GM19023 (cell line): ENCODE measurements at regions not wholly inside any gene's neighbourhood (a gene's known extent, or its start where the extent isn't known, plus 50 kb on each side); places are given as distances from the start of the nearest gene placed in this dataset.
A peak's percentile ranks its signal among the peaks of the same experiment; 100 is the strongest.

ENCODE experiments used
- ATAC-seq: cut with Tn5 transposase; IDR thresholded peaks from one replicate; pipeline ENCODE4 v1.9.1; 2021; ENCODE audit warnings: mild to moderate bottlenecking, moderate library complexity; ENCODE audit not compliant: unreplicated experiment

DNA sequence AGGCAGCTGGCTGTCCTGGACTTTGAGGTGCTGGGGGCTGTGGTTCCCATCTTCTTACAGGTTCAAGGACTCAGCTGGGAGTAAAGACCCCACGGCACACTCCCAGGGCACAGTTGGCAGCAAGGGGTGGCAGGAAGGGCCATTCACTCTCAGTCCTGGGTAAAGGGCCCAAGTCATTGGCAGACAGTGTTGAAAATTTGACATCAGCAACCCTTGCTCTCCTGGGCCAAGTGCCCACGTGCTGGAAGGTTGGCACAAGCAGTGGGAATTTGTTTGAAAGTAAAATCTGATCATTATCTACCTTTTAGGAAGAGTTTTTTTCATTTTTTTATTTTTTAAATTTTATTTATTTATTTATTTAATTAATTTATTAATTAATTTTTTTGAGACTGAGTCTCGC is 241.6 kb upstream of the MKI67 start:
- no peak for ATAC-seq

DNA sequence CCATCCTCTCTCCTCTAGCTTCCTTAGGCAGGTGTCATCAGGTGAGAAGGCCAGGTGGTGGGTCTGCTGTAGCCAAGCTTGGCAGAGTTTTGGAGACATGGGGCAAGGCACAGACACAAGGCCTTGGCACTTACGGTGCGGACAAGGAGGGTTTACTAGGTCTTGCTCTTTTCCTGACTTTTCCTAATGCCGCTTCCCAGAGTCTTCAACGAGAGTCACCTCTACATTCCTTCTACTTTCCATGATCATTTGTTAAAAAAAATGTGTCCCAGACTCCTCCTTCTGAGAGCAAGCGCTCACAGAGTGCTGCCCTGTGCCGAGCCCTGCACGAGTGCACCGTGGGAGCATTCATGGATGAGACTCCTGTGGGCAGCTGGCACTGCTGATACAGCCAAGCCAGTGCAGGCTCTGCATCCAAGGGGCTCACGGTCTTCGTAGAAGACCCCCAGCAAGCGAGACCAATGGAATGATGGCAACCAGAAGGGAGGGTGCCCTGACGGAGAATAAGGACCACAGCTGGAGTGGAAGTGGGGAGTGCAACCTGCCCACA is 243.0 kb upstream of the MKI67 start:
- ATAC-seq, result no peak

DNA sequence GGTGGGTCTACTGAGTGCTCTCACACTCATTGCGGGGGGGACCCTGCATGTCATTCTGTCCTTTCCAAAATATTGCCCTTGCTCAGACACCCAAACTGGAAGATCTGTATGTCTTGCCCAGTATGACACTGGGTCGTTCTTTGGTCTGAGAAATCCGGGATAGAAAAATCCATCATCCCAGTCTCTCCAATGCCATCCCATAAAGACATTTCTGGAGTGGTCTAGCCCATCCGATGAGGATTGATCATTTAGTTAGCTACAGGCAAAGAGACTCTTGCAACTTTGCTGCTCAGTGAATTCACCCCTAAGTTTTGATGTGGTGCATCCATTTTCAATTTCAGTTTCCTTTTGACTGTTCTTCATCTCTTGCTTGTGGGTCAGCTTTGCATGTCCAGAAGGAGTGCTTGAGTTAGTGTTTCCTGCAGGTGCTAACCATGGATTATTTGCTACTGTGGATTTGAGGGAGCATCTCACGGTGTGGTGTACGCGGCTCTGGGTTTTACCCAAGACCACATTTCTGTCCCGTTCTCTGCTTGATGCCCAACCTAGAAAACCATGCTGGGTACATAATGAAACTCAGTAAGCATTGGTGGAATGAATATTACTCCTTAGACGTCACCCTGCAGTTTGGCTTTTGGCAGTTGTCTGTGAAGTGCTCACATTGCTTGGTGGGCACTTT is 247.0 kb upstream of the MKI67 start:
- peak; percentile 91 for ATAC-seq

DNA sequence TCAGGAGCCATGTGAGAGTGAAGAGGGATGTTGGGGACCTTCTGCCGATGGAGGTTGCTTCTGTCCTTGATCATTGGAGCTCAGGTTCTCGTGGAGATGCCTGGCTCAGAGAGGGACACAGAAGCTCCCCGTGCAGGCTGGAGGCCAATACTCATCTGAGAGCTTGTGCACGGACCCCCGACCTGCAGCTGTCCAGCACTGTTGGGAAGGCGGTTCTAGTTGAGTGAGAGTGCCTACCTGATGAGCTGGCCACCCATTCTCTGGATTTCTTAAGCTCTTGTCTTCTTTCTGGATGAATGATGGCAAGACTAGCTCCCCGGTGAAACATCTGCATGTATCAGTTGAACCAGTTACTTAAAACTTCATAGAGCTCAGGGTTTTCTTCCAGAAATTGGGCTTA is 247.6 kb upstream of the MKI67 start:
- no peak for ATAC-seq

DNA sequence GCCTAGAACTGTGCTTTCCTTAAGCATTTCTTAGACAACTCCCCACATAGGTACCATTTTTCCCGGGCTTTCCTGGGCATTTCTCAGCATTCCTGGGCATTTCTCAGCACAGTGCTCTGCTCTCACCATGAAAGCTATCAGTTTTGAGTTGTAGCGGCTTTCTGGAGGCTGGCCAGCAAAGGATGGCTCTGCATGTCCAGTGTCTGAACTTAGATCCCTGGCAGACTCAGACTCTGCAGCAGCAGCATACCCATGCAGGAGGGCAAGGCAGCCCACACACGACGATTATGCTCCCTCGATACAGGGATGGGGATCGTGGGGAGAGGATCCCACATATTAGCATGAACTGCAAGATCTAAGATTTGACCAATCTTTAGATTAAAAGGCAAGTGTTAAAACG is 248.9 kb upstream of the MKI67 start:
- no peak for ATAC-seq

DNA sequence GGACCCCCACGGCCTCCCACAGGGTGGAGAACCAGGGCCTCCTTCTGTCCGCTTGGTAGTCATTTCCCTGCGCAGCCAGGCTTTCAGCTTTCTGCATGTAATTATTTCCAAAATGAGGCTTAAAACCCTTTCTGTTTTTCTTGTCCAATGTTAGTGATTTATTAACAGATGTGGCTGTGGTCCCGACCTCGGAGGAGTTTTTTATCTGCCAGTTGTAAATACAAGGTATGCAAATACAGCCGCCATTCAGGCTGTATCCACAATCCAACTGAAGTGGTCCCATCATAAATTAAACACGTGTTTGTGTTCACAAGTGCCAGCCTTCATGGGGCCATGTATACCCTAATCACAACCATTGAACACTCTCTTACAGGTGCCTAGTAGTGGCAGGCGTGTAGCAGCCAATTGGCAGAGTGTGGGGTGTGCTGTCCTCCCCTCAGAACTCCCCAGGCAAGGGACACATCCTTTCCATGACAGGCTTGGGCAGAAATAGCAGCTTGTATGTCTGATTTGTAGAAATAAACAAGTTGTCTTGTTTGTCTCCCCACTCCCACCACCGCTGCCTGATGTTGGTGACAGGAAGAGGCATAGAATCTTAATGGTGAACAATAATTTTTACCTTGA is 251.3 kb upstream of the MKI67 start:
- no peak for ATAC-seq

DNA sequence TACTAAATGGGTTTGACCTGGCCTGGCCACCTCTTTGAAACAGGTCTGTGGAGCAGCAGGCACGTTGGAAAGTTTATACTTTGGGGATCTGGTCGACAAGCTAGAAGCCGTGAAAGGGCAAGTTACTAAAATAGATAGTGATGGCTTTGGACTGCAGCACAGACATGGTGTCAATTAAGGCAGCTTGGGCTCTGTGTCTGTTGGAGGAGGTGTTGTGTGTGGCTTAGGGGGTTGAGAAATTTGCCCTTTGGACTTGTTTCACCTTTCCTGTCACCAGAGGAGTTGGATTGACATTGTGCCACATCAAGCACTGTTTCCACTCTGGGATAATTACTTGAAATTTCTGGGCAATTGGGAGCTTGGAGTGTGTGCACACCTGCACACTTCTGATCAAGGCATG is 251.8 kb upstream of the MKI67 start:
- no peak for ATAC-seq

DNA sequence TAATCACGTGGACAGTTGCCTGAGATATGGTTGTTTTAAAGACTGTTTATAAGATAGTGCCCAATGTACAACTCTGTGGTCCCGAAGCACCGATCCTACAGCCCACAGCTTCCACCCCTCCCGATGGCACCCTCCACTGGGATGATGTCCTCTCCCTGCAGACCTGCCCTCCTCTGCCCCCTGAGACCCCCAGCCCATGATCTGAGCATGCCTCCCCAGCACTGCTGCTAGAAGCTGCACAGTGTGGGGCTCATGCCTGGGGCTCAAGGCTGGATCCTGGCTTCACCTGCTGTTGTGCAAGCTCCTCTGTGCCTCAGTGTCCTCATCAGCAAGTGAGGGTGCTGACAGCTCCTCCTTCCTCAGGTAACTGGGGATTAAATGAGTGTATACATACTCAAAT is 254.7 kb upstream of the MKI67 start:
- ATAC-seq, result no peak

DNA sequence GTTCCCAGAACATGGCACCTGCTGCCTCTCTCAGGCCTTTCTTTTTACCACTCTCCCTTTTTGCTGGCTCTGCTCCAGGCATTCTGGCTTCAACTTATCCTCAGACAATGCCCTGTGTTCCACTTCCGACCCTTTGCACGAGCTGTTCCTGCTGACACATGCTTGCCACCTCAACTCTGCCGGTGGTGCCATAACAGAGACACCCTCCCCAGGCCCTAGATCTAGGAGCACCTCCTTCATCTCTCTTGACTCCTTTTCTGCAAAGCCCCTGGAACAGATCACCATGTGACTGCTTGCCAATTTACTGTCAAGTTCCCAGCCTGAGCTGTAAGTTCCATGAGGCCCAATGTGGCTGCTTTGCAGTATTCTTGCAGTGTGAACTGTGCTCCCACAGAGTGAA is 256.0 kb upstream of the MKI67 start:
- no peak for ATAC-seq

DNA sequence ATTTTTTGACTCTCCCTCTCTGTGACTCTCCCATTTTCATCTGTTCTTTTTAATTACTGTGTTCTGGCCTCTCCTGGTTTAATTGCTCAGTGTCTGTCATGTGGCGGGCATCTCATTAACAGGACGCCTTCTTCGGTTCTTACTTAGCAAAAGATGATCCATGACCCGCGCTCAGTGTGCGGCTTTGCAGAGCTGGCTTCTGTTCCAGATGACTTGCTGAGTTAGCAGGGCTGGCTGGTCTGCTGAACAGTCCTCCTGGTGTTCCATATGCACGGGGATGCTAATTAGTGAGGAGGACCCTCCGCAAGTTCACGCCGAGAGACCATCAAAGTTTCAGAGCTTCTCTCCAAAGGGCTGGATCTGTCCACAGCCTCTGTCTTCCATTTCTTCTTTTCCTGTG is 258.6 kb upstream of the MKI67 start:
- no peak for ATAC-seq

DNA sequence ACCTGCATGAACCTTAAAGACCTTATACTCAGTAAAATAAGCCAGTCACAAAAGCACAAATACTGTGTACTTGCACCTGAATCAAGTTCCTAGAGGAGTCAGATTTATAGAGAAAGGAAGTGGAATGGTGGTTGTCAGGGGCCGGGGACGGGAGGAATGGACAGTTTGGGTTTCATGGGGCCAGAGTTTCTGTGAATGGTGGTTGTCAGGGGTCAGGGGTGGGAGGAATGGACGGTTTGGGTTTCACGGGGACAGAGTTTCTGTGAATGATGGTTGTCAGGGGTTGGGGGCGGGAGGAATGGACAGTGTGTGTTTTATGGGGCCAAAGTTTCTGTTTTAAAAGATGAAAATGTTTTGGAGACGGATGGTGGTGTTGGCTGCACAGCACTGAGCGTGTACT is 260.0 kb upstream of the MKI67 start:
- no peak for ATAC-seq

DNA sequence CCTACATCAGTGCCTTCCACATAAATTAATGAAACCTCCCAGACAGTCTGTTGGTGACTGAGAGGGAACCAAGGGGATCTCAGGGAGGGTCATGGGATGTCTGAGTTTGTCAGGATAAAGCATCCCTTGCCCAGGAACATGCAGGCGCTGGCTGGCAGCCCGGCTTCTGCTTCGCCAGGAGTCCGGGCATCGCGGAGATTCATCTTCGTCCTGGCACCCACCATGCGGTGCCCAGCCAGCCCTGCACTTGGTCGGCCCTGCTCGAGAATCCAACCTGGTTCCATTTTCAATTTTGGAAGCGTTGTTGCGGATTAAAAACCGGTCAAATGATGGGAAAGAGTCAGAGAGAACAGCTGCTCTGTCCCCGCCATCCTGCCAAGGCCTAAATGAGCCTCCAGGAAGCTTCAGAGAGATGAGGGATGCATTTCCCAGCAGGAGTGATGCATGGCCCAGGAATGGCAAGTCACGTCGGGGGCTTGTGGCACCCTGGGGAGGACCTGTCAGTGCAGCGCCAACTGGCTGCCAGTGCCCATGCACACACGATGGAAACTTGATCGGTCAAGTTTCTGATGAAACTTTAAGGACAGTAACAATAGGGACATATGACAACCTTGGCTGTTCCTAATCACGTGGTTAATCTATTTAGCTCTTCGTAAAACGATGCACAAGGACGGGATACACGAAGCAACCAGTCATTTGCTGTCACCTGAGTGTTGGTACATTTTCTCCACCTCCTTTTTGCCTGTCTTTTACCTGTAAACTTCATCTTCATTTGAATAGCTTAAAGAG is 260.8 kb upstream of the MKI67 start:
- no peak for ATAC-seq

DNA sequence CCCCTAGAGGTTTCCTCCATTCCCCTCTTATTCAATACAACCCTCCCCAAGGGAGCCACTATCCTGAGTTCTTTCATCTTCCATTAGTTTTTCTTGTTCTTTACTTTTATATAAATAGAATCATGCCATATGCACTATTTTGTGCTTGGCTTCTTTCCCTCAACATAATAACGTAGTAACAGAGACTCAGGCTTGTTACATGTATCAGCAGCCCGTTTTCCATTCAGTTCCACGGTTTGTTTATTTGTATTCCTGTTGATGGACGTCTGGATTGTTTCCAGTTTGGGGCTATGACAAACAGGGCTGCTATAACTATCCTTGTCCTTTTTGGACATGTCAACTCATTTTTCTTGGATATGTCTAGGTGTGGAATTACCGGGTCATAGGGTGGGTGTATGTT is 264.4 kb upstream of the MKI67 start:
- no peak for ATAC-seq

DNA sequence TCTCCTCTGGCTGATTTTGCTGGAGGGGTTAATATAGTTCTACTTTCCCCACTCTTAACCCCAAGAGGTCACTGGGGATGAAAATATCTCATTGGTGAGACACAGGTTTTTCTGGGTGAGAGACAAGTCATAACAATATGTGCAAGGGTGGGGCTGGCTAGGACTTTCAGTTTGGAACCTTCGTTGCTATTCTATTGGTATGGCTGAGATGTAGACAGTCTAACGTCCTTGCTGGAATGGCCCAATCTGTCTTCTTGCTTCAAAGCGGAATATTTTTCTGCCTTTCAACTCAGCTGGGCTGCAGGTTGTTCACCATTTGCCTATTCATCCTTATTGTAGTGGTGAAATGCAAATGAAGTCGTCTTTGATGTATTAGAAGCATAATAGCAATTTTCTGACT is 267.3 kb upstream of the MKI67 start:
- no peak for ATAC-seq

DNA sequence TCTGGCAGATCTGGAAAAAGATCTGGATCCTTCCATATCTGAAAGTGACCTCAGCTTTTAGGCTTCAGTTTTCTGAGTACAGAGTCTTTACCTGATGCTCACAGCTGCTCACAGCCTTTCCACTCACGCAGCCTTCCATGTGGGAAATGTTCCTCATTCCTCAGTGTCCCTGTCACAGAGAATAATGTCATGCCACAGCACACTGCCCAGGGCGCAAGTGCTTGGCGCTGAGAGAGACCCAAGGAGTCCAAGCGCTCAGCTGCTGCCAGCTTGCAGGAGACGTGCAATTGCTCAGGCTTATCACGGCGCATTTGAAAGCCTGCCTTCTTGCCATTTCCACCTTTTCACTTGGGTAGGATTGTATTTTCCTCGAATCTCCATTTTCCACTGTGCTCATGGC is 271.9 kb upstream of the MKI67 start:
- ATAC-seq, result no peak

DNA sequence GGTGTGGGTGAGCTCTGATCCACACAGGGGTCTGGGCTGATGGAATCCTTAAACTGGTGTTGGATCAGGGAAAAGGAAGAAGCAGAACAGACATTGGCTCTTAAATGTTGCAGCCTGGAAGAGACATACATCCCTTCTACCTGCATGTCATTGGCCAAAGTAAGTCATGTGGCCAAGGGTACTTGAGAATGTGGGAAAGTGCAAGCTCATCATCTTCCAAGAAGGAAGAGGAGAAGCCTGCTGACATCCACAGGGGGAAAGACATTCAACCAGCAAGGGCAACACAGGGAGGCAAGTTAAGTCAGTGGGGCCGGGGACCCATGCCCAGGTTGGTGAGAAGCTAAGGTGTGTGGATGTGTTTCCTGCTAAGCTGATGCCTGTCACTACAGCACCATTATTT is 272.8 kb upstream of the MKI67 start:
- ATAC-seq, result no peak

DNA sequence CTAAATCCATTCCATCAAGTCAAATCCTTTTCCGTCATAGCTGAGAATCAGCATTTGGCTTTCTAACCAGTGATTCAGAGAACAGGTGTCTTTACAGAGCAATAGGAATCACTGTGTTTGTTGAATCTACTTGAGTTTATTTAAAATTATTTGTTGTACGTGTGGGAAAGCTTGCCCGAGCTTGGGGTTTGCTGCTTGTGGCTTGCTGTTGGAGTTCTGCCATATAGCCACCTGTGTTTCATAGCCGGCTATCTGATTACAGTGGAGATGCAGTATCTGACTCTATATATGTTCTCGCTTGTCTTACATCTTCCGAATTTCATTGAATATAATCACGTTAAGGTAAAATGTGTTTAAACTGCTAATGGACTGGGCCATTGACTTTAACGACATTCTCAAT is 274.3 kb upstream of the MKI67 start:
- no peak for ATAC-seq

DNA sequence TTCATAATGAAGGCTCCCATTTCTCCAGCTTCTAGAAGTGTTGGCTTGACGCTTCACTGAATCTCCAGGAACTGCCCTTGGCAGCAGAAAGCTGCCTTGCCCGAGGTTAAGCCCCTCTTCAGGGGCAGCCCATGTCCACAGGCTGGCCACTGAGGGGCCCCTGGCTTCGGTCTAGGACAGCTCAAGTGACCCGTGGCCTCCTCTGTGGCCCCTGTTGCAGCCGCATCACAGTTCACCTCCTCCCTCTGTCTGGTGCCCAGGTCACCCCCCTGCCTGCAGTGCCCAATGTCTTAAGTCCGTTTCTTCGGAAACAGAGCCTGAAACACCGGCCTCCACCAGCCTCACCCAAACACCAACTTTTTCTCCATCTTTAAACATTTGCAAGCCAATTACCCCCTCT is 279.2 kb upstream of the MKI67 start:
- no peak for ATAC-seq

DNA sequence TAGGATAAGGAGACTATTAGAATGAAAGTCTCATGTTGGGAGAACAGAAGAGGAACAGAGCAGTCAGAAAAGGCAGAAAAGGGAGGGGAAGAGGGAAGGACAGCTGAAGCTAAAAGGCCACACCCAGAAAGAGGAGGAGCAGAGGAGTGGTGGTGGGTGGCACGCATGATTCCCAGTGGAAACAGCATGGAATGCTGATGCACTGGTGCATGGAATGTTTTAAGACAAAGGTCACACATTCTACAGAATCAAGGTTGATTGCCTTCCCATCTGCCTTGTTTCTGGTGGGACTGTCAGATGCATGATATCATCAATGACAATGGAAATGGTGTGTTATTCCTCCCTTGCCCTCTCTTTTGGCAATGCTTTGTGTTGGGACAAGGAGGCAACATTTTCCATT is 285.4 kb upstream of the MKI67 start:
- ATAC-seq, result no peak

DNA sequence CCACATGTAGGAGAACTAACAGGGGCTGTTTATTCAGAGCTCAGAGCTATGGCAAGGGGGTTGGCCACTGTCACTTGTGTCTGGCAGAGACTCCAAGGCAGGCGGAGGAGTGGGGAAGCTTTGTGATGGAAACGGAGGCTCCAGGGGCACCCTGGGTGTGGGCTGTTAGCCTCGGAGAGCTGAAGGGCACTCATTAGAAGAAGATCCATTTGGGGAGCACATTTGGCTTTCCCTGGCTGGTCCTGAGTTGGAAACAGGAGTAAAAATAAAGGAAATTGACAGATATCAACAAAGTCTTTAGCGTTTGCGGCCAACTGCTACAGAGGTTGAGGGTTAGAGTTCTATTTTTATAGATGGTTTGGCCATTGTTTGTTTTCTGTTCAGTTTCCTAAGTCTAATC is 288.3 kb upstream of the MKI67 start:
- ATAC-seq, result no peak

DNA sequence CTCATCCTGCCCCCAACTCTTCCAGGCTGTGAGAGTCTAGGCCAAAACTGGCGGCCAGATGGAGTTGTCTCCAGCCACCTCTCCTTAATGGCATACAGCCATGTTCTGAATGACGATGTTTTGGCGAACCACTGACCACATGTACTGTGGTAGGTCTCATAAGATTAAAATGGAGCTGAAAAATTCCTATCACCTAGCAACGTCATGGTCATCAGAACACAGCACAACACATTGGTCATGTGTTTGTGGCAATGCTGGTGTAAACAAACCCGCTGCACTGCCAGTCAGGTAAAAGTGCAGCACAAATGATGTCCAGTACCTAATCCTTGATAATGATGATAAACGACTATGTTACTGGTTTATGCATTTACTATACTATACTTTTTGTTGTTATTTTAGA is 290.0 kb upstream of the MKI67 start:
- no peak for ATAC-seq

DNA sequence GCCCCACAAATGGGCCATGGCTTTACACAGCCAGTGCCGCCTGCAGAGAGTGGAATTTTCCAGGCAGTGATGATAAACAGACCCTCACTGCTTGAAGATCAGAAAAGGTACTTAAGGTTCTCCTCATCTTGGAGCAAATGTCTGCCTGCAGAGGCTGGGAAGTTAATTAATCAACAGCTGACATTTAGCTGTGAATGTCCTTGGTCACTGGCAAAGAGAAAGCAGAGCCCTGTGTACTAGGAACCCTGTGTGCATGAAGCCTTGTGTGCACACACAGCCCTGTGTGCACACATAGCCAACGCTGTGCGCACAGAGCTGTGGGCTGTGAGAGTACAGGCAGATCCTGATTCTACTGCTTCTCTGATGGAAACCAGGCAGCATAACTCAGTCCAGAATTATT is 291.6 kb upstream of the MKI67 start:
- ATAC-seq, result no peak
